PC-9 (cell line): ENCODE measurements at regions not wholly inside any gene's neighbourhood (a gene's known extent, or its start where the extent isn't known, plus 50 kb on each side); places are given as distances from the start of the nearest gene placed in this dataset.

Experiments
- BruUV-seq: library from RNA; stranded (reverse); fragments of 400-500 nt; replicated peaks from 2 replicates; lab custom pipeline; 2021; lab: Mats Ljungman, UMichigan
- CTCF ChIA-PET: fragments of 300-600 bp; sonication (Branson Sonifier 250); formaldehyde crosslinking; loops from one replicate; lab custom pipeline; 2022; ENCODE audit warnings: antibody characterized with exemption; lab: Charles Lee
- POLR2A ChIA-PET: fragments of 300-600 bp; sonication (Branson Sonifier 250); formaldehyde crosslinking; loops from one replicate; lab custom pipeline; 2022; ENCODE audit warnings: antibody characterized with exemption; ENCODE audit not compliant: unreplicated experiment; lab: Charles Lee
- DNase-seq, 2 experiments: peaks; one replicate each; pipeline versions ENCODE4 v3.0.0 to v3.0.0-alpha.2; 2015 to 2022; ENCODE audit warnings: mixed read lengths in 1 of 2
- H2AFZ ChIP-seq: fragments of 200-600 bp; sonication (generic); 2 replicates; pipeline ENCODE4 v1.8.1; 2017; ENCODE audit warnings: antibody characterized with exemption
- H3F3A ChIP-seq: fragments of 200-600 bp; sonication (generic); 2 replicates; pipeline ENCODE4 v1.8.1; 2017; ENCODE audit warnings: antibody characterized with exemption, mild to moderate bottlenecking, low read depth; ENCODE audit not compliant: insufficient read depth
- H3K27ac ChIP-seq: fragments of 200-600 bp; sonication (generic); 2 replicates; pipeline ENCODE4 v1.6.1; 2016; ENCODE audit warnings: mixed run types
- H3K27me3 ChIP-seq: fragments of 200-600 bp; sonication (generic); 2 replicates; pipeline ENCODE4 v1.6.1; 2016; ENCODE audit warnings: low read depth, mixed run types; ENCODE audit not compliant: insufficient read depth
- H3K36me3 ChIP-seq: fragments of 200-600 bp; sonication (generic); 2 replicates; pipeline ENCODE4 v1.6.1; 2016; ENCODE audit warnings: low read depth, mixed run types
- H3K4me1 ChIP-seq: fragments of 200-600 bp; sonication (generic); replicated peaks from 2 replicates; pipeline ENCODE4 v1.6.1; 2016; ENCODE audit warnings: mixed run types; ENCODE audit not compliant: insufficient read depth
- H3K4me2 ChIP-seq: fragments of 200-600 bp; sonication (generic); 2 replicates; pipeline ENCODE4 v1.6.1; 2017; ENCODE audit warnings: mixed run types
- H3K4me3 ChIP-seq: fragments of 200-600 bp; sonication (generic); 2 replicates; pipeline ENCODE4 v1.6.1; 2016; ENCODE audit warnings: mixed run types
- H3K79me2 ChIP-seq: fragments of 200-600 bp; sonication (generic); 2 replicates; pipeline ENCODE4 v1.6.1; 2017; ENCODE audit warnings: low read depth, mixed run types
- H3K9me2 ChIP-seq: fragments of 200-600 bp; sonication (generic); 2 replicates; pipeline ENCODE4 v1.8.1; 2017; ENCODE audit warnings: mild to moderate bottlenecking; ENCODE audit not compliant: insufficient read depth
- H3K9me3 ChIP-seq: fragments of 200-600 bp; sonication (generic); 2 replicates; pipeline ENCODE4 v1.8.1; 2016; ENCODE audit warnings: low read depth; ENCODE audit not compliant: insufficient read depth
- H4K20me1 ChIP-seq: fragments of 200-600 bp; sonication (generic); 2 replicates; pipeline ENCODE4 v1.8.1; 2017; ENCODE audit not compliant: insufficient read depth
- CTCF ChIP-seq: fragments of 200-600 bp; sonication (generic); conservative IDR thresholded peaks from 2 replicates; pipeline ENCODE4 v1.6.1; 2017; ENCODE audit warnings: mixed run types, antibody characterized with exemption, mild to moderate bottlenecking, moderate library complexity
- EZH2 ChIP-seq: fragments of 200-600 bp; sonication (generic); IDR thresholded peaks from 2 replicates; pipeline ENCODE4 v1.8.0; 2017; ENCODE audit warnings: antibody characterized with exemption, low read depth
- intact Hi-C: fragments of 100-400 bp; cut with micrococcal nuclease; formaldehyde crosslinking; loops from one replicate; pipeline ENCODE4 v1.10.0; 2022; ENCODE audit not compliant: unreplicated experiment

- no peaks in the 10 kb centered on the region for H4K20me1 ChIP-seq
- no peaks in the 10 kb centered on the region for H3K36me3 ChIP-seq
- no peaks in the 10 kb centered on the region for H3K9me2 ChIP-seq
- H3F3A ChIP-seq: no peaks in the 10 kb centered on the region
- H3K4me1 ChIP-seq: no peaks in the 10 kb centered on the region
- no peak for DNase-seq
- H3K4me2 ChIP-seq: no peak overlapping the region
- intact Hi-C loops: no loop called here
- H3K79me2 ChIP-seq: no peaks in the 10 kb centered on the region
- TF ChIP-seq EZH2 (no peak), CTCF (no peak)
- no peak overlapping the region for H3K27ac ChIP-seq
- no peaks in the 10 kb centered on the region for H3K27me3 ChIP-seq
- BruUV-seq: no TSS peak
- CTCF ChIA-PET: no interaction called here
- POLR2A ChIA-PET: no interaction called here
- no peak overlapping the region for H2AFZ ChIP-seq
- no peak overlapping the region for H3K4me3 ChIP-seq
- H3K9me3 ChIP-seq: peaks cover 9% of the 10 kb centered on the region; the same call in 1 of the 2 replicates
These were observed 504.1 kb upstream of the ADGRL2 start for GRCh38 chr1:81296601-81297000.

GRCh38 chr1:81290326-81290725 lies 510.4 kb upstream of the ADGRL2 start:
- no peak overlapping the region for H3K27ac ChIP-seq
- no peaks in the 10 kb centered on the region for H3K4me1 ChIP-seq
- no peaks in the 10 kb centered on the region for H3K9me2 ChIP-seq
- H3K4me3 ChIP-seq: no peak overlapping the region
- no TSS peak for BruUV-seq
- no peaks in the 10 kb centered on the region for H3K79me2 ChIP-seq
- no peaks in the 10 kb centered on the region for H3K9me3 ChIP-seq
- H3K27me3 ChIP-seq: no peaks in the 10 kb centered on the region
- H2AFZ ChIP-seq: no peak overlapping the region
- H4K20me1 ChIP-seq: no peaks in the 10 kb centered on the region
- TF ChIP-seq EZH2: no peak
- TF ChIP-seq CTCF: no peak
- H3K36me3 ChIP-seq: no peaks in the 10 kb centered on the region
- H3K4me2 ChIP-seq: no peak overlapping the region
- CTCF ChIA-PET: no interaction called here
- no peak for DNase-seq
- POLR2A ChIA-PET: no interaction called here
- intact Hi-C loops: no loop called here
- no peaks in the 10 kb centered on the region for H3F3A ChIP-seq

GRCh38 chr1:81288689-81289088 lies 512.0 kb upstream of the ADGRL2 start:
- no peak overlapping the region for H3K4me3 ChIP-seq
- no peaks in the 10 kb centered on the region for H3K27me3 ChIP-seq
- no peak overlapping the region for H2AFZ ChIP-seq
- no peaks in the 10 kb centered on the region for H3F3A ChIP-seq
- intact Hi-C loops: no loop called here
- no peaks in the 10 kb centered on the region for H3K9me3 ChIP-seq
- H3K4me2 ChIP-seq: no peak overlapping the region
- H3K79me2 ChIP-seq: no peaks in the 10 kb centered on the region
- BruUV-seq: no TSS peak
- CTCF ChIA-PET: no interaction called here
- POLR2A ChIA-PET: no interaction called here
- no peaks in the 10 kb centered on the region for H3K4me1 ChIP-seq
- TF ChIP-seq EZH2: no peak
- no peak for TF ChIP-seq CTCF
- DNase-seq: no peak
- no peaks in the 10 kb centered on the region for H3K36me3 ChIP-seq
- no peaks in the 10 kb centered on the region for H4K20me1 ChIP-seq
- H3K27ac ChIP-seq: no peak overlapping the region
- H3K9me2 ChIP-seq: no peaks in the 10 kb centered on the region
